Caco-2 (cell line): ENCODE measurements at regions not wholly inside any gene's neighbourhood (a gene's known extent, or its start where the extent isn't known, plus 50 kb on each side); places are given as distances from the start of the nearest gene placed in this dataset.

Experiments
- BruUV-seq: library from RNA; stranded (reverse); fragments of 400-500 nt; replicated peaks from 2 replicates; lab custom pipeline; 2021; lab: Mats Ljungman, UMichigan
- CTCF ChIA-PET: fragments of 300-600 bp; sonication (Branson Sonifier 250); formaldehyde crosslinking; loops from one replicate; lab custom pipeline; 2022; ENCODE audit warnings: antibody characterized with exemption; lab: Charles Lee
- POLR2A ChIA-PET: fragments of 300-600 bp; sonication (Branson Sonifier 250); formaldehyde crosslinking; loops from one replicate; lab custom pipeline; 2022; ENCODE audit warnings: antibody characterized with exemption; lab: Charles Lee
- DNase-seq, 2 experiments: peaks; one replicate each; pipeline versions ENCODE4 v3.0.0 to v3.0.0-alpha.2; 2020 to 2022
- H3K27me3 ChIP-seq: replicated peaks from 2 replicates; pipeline ENCODE4 v1.6.0; 2011; ENCODE audit warnings: low read length; ENCODE audit not compliant: control insufficient read depth, insufficient read depth
- H3K36me3 ChIP-seq: 2 replicates; pipeline ENCODE4 v1.5.1; 2011; ENCODE audit warnings: low read length; ENCODE audit not compliant: control insufficient read depth, insufficient read depth
- H3K4me1 ChIP-seq: fragments of 250-450 bp; sonication (Bioruptor Pico); 2 replicates; pipeline ENCODE4 v1.5.1; 2020; ENCODE audit warnings: mild to moderate bottlenecking
- H3K4me3 ChIP-seq: 2 replicates; pipeline ENCODE4 v1.5.1; 2011; ENCODE audit warnings: low read depth, mild to moderate bottlenecking, control low read depth, low read length
- H3K9me3 ChIP-seq: fragments of 250-450 bp; sonication (Bioruptor Pico); 2 replicates; pipeline ENCODE4 v1.5.1; 2020; ENCODE audit warnings: mild to moderate bottlenecking, moderate library complexity
- H3K27ac Mint-ChIP-seq: one replicate; pipeline ENCODE4 v1.8.0; 2022; ENCODE audit warnings: mixed read lengths; ENCODE audit not compliant: unreplicated experiment
- H3K27me3 Mint-ChIP-seq: one replicate; pipeline ENCODE4 v1.8.0; 2022; ENCODE audit warnings: mixed read lengths; ENCODE audit not compliant: insufficient read depth, unreplicated experiment
- H3K36me3 Mint-ChIP-seq: one replicate; pipeline ENCODE4 v1.8.0; 2022; ENCODE audit warnings: mild to moderate bottlenecking, mixed read lengths; ENCODE audit not compliant: insufficient read depth, unreplicated experiment
- H3K4me1 Mint-ChIP-seq: one replicate; pipeline ENCODE4 v1.8.0; 2022; ENCODE audit warnings: low read depth, mixed read lengths; ENCODE audit not compliant: unreplicated experiment
- H3K4me3 Mint-ChIP-seq: one replicate; pipeline ENCODE4 v1.8.0; 2022; ENCODE audit warnings: mild to moderate bottlenecking, moderate library complexity, mixed read lengths; ENCODE audit not compliant: unreplicated experiment
- H3K9me3 Mint-ChIP-seq: one replicate; pipeline ENCODE4 v1.8.0; 2022; ENCODE audit warnings: mixed read lengths; ENCODE audit not compliant: unreplicated experiment
- intact Hi-C: fragments of 100-400 bp; cut with micrococcal nuclease; formaldehyde crosslinking; loops from one replicate; pipeline ENCODE4 v1.10.0; 2022; ENCODE audit not compliant: unreplicated experiment
- TF ChIP-seq, protein P1 (sequence below), 2 experiments: fragments of 200-600 bp in 1 of 2; IDR thresholded peaks; 1 replicate in 1 of 2; 2 replicates in 1 of 2; pipeline versions ENCODE4 v1.5.1 to v1.8.0; 2011 to 2022; ENCODE audit warnings: antibody characterized with exemption in 1 of 2, control low read depth in 1 of 2, inconsistent platforms in 1 of 2, low read depth in 1 of 2, low read length in 1 of 2, mild to moderate bottlenecking in 1 of 2, moderate library complexity in 1 of 2; ENCODE audit not compliant: insufficient read depth in 1 of 2, severe bottlenecking in 1 of 2, unreplicated experiment in 1 of 2

DNA sequence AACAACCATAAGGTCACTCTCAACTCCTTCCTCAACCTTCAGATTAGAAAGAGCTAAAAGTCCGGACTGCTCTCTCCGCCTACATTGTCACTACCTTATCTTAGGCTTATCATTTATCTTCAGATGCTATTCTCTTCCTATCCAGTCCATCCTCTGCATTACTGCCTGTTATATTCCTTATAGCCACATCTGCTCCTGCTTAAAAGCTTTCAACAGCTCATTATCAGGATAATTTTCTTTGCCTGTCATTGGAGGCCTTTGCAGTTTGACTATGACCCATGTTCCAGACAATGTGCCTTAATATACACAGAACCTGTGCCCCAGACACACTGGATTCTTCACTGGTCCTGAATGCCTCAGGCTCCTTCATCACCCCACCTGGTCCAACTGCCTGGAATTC lies 184.1 kb upstream of the SETMAR start:
- ChIA-PET CTCF (no interaction called here), POLR2A (no interaction called here)
- Mint-ChIP-seq H3K9me3 (no peaks in the 10 kb centered on the region), H3K27ac (no peak overlapping the region), H3K36me3 (no peaks in the 10 kb centered on the region), H3K27me3 (no peaks in the 10 kb centered on the region), H3K4me1 (peaks cover 30% of the 10 kb centered on the region), H3K4me3 (no peak overlapping the region)
- DNase-seq: no peak
- H3K27me3 ChIP-seq: no peaks in the 10 kb centered on the region
- intact Hi-C loops: no loop called here
- peaks cover 12% of the 10 kb centered on the region; the same call in 1 of the 2 replicates for H3K4me1 ChIP-seq
- TF ChIP-seq, protein P1, sequence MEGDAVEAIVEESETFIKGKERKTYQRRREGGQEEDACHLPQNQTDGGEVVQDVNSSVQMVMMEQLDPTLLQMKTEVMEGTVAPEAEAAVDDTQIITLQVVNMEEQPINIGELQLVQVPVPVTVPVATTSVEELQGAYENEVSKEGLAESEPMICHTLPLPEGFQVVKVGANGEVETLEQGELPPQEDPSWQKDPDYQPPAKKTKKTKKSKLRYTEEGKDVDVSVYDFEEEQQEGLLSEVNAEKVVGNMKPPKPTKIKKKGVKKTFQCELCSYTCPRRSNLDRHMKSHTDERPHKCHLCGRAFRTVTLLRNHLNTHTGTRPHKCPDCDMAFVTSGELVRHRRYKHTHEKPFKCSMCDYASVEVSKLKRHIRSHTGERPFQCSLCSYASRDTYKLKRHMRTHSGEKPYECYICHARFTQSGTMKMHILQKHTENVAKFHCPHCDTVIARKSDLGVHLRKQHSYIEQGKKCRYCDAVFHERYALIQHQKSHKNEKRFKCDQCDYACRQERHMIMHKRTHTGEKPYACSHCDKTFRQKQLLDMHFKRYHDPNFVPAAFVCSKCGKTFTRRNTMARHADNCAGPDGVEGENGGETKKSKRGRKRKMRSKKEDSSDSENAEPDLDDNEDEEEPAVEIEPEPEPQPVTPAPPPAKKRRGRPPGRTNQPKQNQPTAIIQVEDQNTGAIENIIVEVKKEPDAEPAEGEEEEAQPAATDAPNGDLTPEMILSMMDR (IDR thresholded peaks at IDR 0.05; ENCODE audit: insufficient read depth in 1 of 2, low read depth in 1 of 2, low read length in 1 of 2, severe bottlenecking in 1 of 2, unreplicated experiment in 1 of 2): no peak
- no peaks in the 10 kb centered on the region for H3K36me3 ChIP-seq
- H3K9me3 ChIP-seq: no peaks in the 10 kb centered on the region
- no peak overlapping the region for H3K4me3 ChIP-seq
- BruUV-seq: no TSS peak

DNA sequence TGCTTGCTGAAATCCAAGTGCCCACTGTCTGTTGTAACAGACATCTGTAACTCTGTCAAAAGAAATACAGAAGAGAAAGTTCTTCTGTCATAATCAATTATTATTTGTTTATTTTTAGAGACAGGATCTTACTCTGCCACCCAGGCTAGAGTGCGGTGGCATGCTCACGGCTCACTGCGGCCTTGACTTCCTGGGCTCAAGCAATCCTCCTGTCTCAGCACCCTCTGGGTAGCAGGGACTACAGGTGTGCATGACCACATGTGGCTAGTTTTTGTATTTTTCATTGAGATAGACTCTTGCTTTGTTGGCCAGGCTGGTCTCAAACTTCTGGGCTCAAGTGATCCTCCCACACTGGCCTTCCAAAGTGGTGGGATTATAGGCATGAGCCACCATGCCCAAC lies 177.6 kb upstream of the SETMAR start:
- BruUV-seq: no TSS peak
- no peaks in the 10 kb centered on the region for H3K27me3 Mint-ChIP-seq
- H3K4me3 Mint-ChIP-seq: no peak overlapping the region
- ChIA-PET CTCF (no interaction called here), POLR2A (no interaction called here)
- Histone ChIP-seq H3K4me3 (no peak overlapping the region), H3K4me1 (peaks cover 4% of the 10 kb centered on the region; the same call in 1 of the 2 replicates), H3K36me3 (no peaks in the 10 kb centered on the region), H3K27me3 (no peaks in the 10 kb centered on the region), H3K9me3 (no peaks in the 10 kb centered on the region)
- TF ChIP-seq, protein P1 (IDR thresholded peaks at IDR 0.05; ENCODE audit: insufficient read depth in 1 of 2, low read depth in 1 of 2, low read length in 1 of 2, severe bottlenecking in 1 of 2, unreplicated experiment in 1 of 2): no peak
- DNase-seq: no peak
- peaks cover 12% of the 10 kb centered on the region for H3K4me1 Mint-ChIP-seq
- H3K9me3 Mint-ChIP-seq: no peaks in the 10 kb centered on the region
- intact Hi-C loops: no loop called here
- no peak overlapping the region for H3K27ac Mint-ChIP-seq
- H3K36me3 Mint-ChIP-seq: no peaks in the 10 kb centered on the region

DNA sequence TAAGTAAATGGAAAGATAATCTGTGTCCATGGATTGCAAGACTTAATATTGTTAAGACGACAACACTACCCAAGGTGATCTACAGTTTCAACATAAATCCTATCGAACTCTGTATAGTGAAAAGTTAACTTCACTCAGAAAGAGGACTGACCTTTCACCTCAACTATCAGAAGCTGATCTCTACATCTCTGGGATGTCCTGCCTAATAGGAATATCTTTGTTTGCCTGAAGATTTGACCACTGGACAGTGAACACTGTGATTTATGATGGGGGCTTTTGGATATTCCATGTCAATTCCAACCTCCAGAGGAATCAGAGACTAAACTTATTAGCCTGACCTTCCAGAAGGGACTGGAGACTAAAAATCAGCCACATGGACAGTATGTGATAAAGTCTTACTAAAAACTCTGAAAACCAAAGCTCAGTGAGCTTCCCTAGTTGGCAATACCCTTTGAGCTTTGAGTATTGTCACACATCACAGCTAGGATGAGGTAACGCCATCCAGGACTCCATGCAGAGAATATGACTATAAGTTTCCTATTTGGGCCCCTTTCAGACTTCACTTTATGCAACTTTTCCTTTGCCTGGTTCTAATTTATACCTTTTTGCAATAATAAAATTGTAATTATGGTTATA lies 164.9 kb upstream of the SETMAR start:
- no peak for DNase-seq
- POLR2A ChIA-PET: no interaction called here

More for the DNA sequence above, 164.9 kb upstream of the SETMAR start:
- CTCF ChIA-PET: no interaction called here
- peaks cover 11% of the 10 kb centered on the region for H3K4me1 Mint-ChIP-seq
- no TSS peak for BruUV-seq
- intact Hi-C loops: no loop called here
- Histone ChIP-seq H3K9me3 (no peaks in the 10 kb centered on the region), H3K27me3 (no peaks in the 10 kb centered on the region), H3K4me1 (peaks cover 24% of the 10 kb centered on the region), H3K4me3 (no peak overlapping the region), H3K36me3 (no peaks in the 10 kb centered on the region)
- no peaks in the 10 kb centered on the region for H3K27me3 Mint-ChIP-seq
- H3K9me3 Mint-ChIP-seq: peaks cover 10% of the 10 kb centered on the region
- H3K27ac Mint-ChIP-seq: no peak overlapping the region
- TF ChIP-seq, protein P1 (IDR thresholded peaks at IDR 0.05; ENCODE audit: insufficient read depth in 1 of 2, low read depth in 1 of 2, low read length in 1 of 2, severe bottlenecking in 1 of 2, unreplicated experiment in 1 of 2): no peak
- no peak overlapping the region for H3K4me3 Mint-ChIP-seq
- H3K36me3 Mint-ChIP-seq: no peaks in the 10 kb centered on the region
